Activated CD8-positive, alpha-beta T cell treated with anti-CD3 and anti-CD28 coated beads for 36 hours (primary cell): ENCODE measurements at regions not wholly inside any gene's neighbourhood (a gene's known extent, or its start where the extent isn't known, plus 50 kb on each side); places are given as distances from the start of the nearest gene placed in this dataset.

Experiments
- ATAC-seq: fragments of 200-7000 bp; cut with Tn5 transposase; one replicate; pipeline ENCODE4 v1.10.0; 2021; ENCODE audit warnings: mild to moderate bottlenecking, moderate library complexity
- CTCF ChIA-PET: fragments of 350-600 bp; sonication (Branson Sonifier 250); formaldehyde crosslinking; loops from one replicate; lab custom pipeline; 2021; ENCODE audit warnings: antibody characterized with exemption; lab: Charles Lee
- POLR2A ChIA-PET: fragments of 350-600 bp; sonication (Branson Sonifier 250); formaldehyde crosslinking; loops from one replicate; lab custom pipeline; 2021; ENCODE audit warnings: antibody characterized with exemption; lab: Charles Lee
- DNase-seq: peaks from one replicate; pipeline ENCODE4 v3.0.0-alpha.2; 2020
- H3K27ac Mint-ChIP-seq: one replicate; pipeline ENCODE4 v1.8.0; 2021; ENCODE audit warnings: mild to moderate bottlenecking, mixed read lengths
- H3K27me3 Mint-ChIP-seq: one replicate; pipeline ENCODE4 v1.8.0; 2021; ENCODE audit warnings: mixed read lengths
- H3K36me3 Mint-ChIP-seq: one replicate; pipeline ENCODE4 v1.8.0; 2021; ENCODE audit warnings: low read depth, mixed read lengths
- H3K4me1 Mint-ChIP-seq: one replicate; pipeline ENCODE4 v1.8.0; 2021; ENCODE audit warnings: low read depth, mixed read lengths
- H3K4me3 Mint-ChIP-seq: one replicate; pipeline ENCODE4 v1.8.0; 2021; ENCODE audit warnings: mild to moderate bottlenecking, moderate library complexity, mixed read lengths
- H3K9me3 Mint-ChIP-seq: one replicate; pipeline ENCODE4 v1.8.0; 2021; ENCODE audit warnings: mixed read lengths
- intact Hi-C: fragments of 100-400 bp; cut with micrococcal nuclease; formaldehyde crosslinking; loops from one replicate; pipeline ENCODE4 v1.10.0; 2022
- TF ChIP-seq, protein P1 (sequence below): fragments of 200-600 bp; IDR thresholded peaks from one replicate; pipeline ENCODE4 v1.8.0; 2022; ENCODE audit warnings: antibody characterized with exemption, mild to moderate bottlenecking

DNA sequence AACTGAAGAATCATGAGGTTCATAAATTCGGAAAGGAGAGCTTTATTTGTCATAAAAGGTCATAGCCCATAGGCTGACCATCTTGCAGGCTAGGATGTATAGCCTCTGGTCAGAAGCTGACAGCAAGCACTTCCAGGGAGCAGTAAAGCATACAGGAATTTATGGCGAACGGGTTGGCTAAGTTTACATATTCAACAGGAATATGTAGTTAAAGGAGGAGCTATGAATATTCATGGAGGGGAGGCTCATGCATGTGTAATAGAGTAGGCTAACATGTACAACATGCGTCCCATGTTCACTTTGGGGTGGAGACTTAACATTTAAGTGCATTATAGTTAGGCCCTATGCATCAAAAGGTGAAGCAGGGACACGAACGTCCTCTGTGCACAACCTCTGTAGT lies 1425.7 kb upstream of the TENM3 start:
- no peak overlapping the region for H3K4me3 Mint-ChIP-seq
- CTCF ChIA-PET, result no interaction called here
- no peak for ATAC-seq

DNA sequence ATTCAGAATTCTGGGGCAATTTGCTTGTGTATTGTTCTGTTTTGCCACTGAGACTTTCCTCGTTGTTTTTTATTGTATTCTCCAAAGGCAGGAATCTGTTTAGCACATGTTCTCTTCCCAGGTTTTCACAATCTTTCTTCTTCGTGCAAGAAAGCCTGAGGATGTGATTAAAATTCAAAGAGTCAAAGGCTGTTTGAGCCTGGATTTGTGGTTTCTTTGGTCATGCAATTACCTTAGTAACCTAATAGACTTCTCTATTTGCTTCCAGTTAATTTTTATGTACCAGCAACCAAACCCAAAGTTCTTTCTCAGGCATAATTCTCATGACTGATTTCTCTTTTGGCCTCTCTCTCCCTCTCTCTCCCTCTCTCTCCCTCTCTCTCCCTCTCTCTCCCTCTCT lies 1420.1 kb upstream of the TENM3 start:
- intact Hi-C loops, result no loop called here
- ATAC-seq, result no peak
- Mint-ChIP-seq H3K27ac (no peak overlapping the region), H3K4me3 (no peak overlapping the region), H3K9me3 (peaks cover 4% of the 10 kb centered on the region), H3K4me1 (peaks cover 3% of the 10 kb centered on the region), H3K36me3 (no peaks in the 10 kb centered on the region), H3K27me3 (no peaks in the 10 kb centered on the region)
- POLR2A ChIA-PET, result no interaction called here
- TF ChIP-seq, protein P1, sequence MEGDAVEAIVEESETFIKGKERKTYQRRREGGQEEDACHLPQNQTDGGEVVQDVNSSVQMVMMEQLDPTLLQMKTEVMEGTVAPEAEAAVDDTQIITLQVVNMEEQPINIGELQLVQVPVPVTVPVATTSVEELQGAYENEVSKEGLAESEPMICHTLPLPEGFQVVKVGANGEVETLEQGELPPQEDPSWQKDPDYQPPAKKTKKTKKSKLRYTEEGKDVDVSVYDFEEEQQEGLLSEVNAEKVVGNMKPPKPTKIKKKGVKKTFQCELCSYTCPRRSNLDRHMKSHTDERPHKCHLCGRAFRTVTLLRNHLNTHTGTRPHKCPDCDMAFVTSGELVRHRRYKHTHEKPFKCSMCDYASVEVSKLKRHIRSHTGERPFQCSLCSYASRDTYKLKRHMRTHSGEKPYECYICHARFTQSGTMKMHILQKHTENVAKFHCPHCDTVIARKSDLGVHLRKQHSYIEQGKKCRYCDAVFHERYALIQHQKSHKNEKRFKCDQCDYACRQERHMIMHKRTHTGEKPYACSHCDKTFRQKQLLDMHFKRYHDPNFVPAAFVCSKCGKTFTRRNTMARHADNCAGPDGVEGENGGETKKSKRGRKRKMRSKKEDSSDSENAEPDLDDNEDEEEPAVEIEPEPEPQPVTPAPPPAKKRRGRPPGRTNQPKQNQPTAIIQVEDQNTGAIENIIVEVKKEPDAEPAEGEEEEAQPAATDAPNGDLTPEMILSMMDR, result no peak
- CTCF ChIA-PET, result no interaction called here
- DNase-seq, result no peak

More for the DNA sequence above, 1425.7 kb upstream of the TENM3 start:
- TF ChIP-seq, protein P1, result no peak
- Mint-ChIP-seq H3K36me3 (no peaks in the 10 kb centered on the region), H3K4me1 (no peaks in the 10 kb centered on the region), H3K27me3 (no peaks in the 10 kb centered on the region), H3K27ac (no peak overlapping the region), H3K9me3 (peaks cover 1% of the 10 kb centered on the region)
- DNase-seq, result no peak
- intact Hi-C loops, result no loop called here
- POLR2A ChIA-PET, result no interaction called here

DNA sequence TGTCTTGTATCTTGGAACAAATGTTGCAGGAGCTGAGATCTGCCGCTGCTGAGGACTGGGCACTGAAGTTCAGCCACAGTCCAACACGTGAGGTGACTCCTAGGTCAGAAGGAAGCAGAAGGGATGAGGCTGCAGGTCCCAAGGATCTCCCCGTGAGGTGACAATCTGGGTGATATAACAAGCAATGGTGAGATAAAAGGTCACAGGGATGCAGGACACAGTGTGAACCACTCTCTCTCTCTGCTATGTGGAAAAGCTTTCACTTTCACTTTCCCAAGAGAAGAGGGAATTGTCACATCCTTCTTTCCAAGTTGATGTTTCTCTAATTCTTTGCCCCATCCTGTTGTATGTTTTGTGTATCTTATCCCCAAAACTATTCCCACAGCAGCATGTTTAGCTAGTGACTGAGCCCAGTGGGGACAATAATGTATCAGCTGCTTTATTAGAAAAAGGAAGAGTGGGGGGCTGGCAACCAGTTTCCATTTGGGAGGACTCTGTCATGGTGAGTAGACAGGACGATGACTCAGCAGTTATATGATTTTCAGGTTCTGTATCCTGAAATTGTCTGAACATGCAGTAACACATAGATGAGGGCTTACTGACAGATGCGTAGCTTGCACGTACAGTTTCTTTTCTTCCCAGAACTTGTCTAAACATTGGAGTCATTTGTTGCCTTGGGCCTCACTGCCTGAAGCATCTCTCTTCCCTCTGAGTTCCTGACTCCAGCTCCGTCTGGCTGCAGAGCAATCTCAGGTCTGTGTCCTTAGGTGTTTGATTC lies 1415.8 kb upstream of the TENM3 start:
- POLR2A ChIA-PET, result no interaction called here
- DNase-seq (no peak), ATAC-seq (no peak)
- CTCF ChIA-PET, result no interaction called here
- H3K4me3 Mint-ChIP-seq, result no peak overlapping the region
- H3K27ac Mint-ChIP-seq, result no peak overlapping the region
- TF ChIP-seq, protein P1, result no peak
- H3K36me3 Mint-ChIP-seq, result no peaks in the 10 kb centered on the region
- H3K27me3 Mint-ChIP-seq, result no peaks in the 10 kb centered on the region
- peaks cover 4% of the 10 kb centered on the region for H3K9me3 Mint-ChIP-seq
- peaks cover 3% of the 10 kb centered on the region for H3K4me1 Mint-ChIP-seq
- intact Hi-C loops, result no loop called here

DNA sequence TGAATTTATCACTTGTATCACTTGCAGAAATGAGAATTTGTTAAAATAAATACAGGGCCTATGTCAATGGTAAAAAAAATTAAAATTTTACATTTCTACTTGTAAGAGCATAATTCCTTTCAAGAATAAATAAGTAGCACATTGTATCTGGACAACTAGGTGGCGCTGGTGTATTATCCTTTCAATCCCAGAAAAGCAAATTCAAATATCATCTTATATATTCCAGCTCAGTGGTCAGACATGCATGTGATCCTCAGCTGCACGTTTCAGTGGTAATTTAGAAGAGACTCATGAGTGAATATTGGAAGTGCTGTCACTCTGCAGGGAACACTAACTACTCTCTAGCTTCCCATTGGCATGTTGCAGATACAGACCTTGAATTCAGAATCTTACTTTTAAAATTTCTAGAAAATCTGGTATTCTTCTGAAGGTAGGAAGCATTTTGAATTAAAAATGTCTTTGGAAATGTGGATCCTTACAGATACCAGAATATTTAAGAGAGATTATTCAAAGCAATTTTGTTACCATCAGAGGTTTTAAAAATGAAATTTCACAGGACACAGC lies 1414.7 kb upstream of the TENM3 start:
- Mint-ChIP-seq H3K27ac (no peak overlapping the region), H3K4me1 (peaks cover 3% of the 10 kb centered on the region), H3K27me3 (no peaks in the 10 kb centered on the region), H3K36me3 (no peaks in the 10 kb centered on the region), H3K4me3 (no peak overlapping the region), H3K9me3 (peaks cover 4% of the 10 kb centered on the region)
- ChIA-PET POLR2A (no interaction called here), CTCF (interaction anchor here (1.3 kb wide), 1 partner anchor 10 kb away, joined by 4 read pairs; no protein-coding TSS in a partner anchor)
- ATAC-seq (no peak), DNase-seq (peak; percentile 22)
- intact Hi-C loops, result no loop called here
- TF ChIP-seq, protein P1, result peak; percentile 40

DNA sequence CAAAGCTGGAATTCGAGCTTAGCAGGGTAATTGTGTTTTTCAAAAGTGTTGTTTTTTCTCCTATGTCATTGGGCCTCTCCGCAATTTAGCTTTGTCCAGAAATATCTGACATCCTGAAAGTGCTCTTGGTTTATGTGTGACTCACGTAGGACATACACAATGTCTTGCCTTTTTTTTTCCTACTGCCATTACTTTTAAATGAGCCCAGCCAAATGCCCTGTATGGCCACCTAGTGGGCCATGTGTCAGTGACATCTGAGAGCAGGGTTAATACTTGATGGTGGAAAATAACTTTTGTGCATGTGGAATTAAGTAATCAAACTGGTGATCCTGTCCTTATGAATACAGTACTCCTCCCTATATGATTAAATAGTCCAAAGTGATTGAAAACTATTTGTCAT lies 1411.1 kb upstream of the TENM3 start:
- Mint-ChIP-seq H3K4me3 (no peak overlapping the region), H3K9me3 (no peaks in the 10 kb centered on the region), H3K4me1 (peaks cover 2% of the 10 kb centered on the region), H3K27ac (no peak overlapping the region), H3K36me3 (no peaks in the 10 kb centered on the region), H3K27me3 (no peaks in the 10 kb centered on the region)
- intact Hi-C loops, result no loop called here
- ChIA-PET POLR2A (no interaction called here), CTCF (no interaction called here)
- no peak for DNase-seq
- TF ChIP-seq, protein P1, result no peak
- ATAC-seq, result no peak
